RWPE2 (cell line): ENCODE measurements at regions not wholly inside any gene's neighbourhood (a gene's known extent, or its start where the extent isn't known, plus 50 kb on each side); places are given as distances from the start of the nearest gene placed in this dataset.

ENCODE experiments used
- ATAC-seq: fragments of 200-7000 bp; cut with Tn5 transposase; 3 replicates; pipeline ENCODE4 v1.9.1; 2021; ENCODE audit warnings: low read depth
- DNase-seq: peaks from one replicate; pipeline ENCODE4 v3.0.0-alpha.2; 2020; ENCODE audit warnings: low spot score
- H3K27ac ChIP-seq: fragments of 450-650 bp; 2 replicates; pipeline ENCODE4 v1.5.1; 2017; ENCODE audit warnings: mild to moderate bottlenecking; ENCODE audit not compliant: poor library complexity, severe bottlenecking
- H3K27me3 ChIP-seq: fragments of 250-450 bp; sonication (Bioruptor Pico); 2 replicates; pipeline ENCODE4 v1.5.1; 2021; ENCODE audit warnings: mild to moderate bottlenecking, moderate library complexity; ENCODE audit not compliant: insufficient read depth, poor library complexity, severe bottlenecking
- H3K36me3 ChIP-seq: fragments of 250-450 bp; sonication (Bioruptor Pico); 2 replicates; pipeline ENCODE4 v1.5.1; 2020; ENCODE audit warnings: low read depth, mild to moderate bottlenecking, moderate library complexity
- H3K4me1 ChIP-seq: fragments of 250-450 bp; sonication (Bioruptor Pico); 2 replicates; pipeline ENCODE4 v1.5.1; 2021; ENCODE audit warnings: mild to moderate bottlenecking, moderate library complexity; ENCODE audit not compliant: insufficient read depth, poor library complexity, severe bottlenecking
- H3K4me3 ChIP-seq: fragments of 250-450 bp; sonication (Bioruptor Pico); 2 replicates; pipeline ENCODE4 v1.5.1; 2021; ENCODE audit warnings: mild to moderate bottlenecking, moderate library complexity; ENCODE audit not compliant: severe bottlenecking
- H3K9me3 ChIP-seq: fragments of 250-450 bp; sonication (Bioruptor Pico); 2 replicates; pipeline ENCODE4 v1.5.1; 2021; ENCODE audit warnings: mild to moderate bottlenecking, moderate library complexity; ENCODE audit not compliant: severe bottlenecking
- TF ChIP-seq, protein P1 (sequence below): fragments of 450-650 bp; IDR thresholded peaks from one replicate; pipeline ENCODE4 v1.5.1; 2017; ENCODE audit warnings: mild to moderate bottlenecking, moderate library complexity; ENCODE audit not compliant: poor library complexity, severe bottlenecking

DNA sequence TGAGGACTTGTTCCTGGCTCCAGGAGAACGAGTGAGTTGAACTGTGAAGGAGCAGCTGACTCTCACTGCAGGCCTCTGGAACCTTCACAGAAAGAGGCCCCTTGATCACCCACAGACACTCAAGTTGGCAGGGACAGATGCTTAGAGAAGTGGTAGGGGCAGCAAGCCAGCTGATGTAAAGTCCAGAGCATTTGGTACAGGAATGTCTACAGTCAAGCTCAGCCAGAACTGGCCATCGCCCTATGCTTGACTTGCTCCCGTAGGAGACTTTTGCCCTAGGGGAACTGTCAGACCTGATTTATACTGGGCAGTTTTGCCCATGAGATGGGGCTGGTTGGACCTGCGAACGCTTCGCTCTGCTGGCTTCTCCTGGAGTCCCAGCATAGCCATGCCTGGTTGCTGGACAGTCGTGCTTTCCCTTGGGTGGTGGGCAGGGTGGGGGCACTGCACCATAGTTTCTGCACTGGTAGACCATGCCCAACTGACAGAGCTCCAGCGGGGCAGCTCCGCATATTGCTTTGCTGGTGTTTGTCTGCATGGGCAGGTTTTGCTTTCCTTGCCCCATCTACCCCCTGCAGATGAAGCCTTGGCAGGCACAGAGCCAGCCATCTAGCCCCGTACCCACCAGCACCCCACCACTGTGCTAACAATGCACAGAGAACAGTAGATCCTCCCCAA, 977.7 kb downstream of the JRKL start:
- ATAC-seq = no peak

DNA sequence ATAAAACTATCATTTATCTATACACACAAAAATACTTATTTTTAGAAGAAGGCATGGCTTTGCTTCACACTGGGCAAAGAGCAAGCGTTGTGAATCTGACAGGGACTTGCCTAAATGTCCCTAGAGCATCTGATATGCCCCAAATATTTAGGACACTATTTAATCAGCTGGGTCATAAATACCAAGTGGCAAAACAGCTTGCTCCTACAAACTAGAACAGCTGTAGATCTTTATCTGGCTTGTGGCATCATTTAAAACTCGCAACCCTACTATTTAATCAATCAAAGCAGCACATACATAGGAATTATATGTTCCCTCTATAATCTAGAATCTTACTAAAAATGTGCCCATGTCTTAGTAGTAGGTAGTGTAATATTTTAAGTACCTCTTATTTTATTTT, 999.5 kb downstream of the JRKL start:
- H3K9me3 ChIP-seq = no peaks in the 10 kb centered on the region
- no peak overlapping the region for H3K27ac ChIP-seq
- H3K4me3 ChIP-seq = no peak overlapping the region
- TF ChIP-seq, protein P1, sequence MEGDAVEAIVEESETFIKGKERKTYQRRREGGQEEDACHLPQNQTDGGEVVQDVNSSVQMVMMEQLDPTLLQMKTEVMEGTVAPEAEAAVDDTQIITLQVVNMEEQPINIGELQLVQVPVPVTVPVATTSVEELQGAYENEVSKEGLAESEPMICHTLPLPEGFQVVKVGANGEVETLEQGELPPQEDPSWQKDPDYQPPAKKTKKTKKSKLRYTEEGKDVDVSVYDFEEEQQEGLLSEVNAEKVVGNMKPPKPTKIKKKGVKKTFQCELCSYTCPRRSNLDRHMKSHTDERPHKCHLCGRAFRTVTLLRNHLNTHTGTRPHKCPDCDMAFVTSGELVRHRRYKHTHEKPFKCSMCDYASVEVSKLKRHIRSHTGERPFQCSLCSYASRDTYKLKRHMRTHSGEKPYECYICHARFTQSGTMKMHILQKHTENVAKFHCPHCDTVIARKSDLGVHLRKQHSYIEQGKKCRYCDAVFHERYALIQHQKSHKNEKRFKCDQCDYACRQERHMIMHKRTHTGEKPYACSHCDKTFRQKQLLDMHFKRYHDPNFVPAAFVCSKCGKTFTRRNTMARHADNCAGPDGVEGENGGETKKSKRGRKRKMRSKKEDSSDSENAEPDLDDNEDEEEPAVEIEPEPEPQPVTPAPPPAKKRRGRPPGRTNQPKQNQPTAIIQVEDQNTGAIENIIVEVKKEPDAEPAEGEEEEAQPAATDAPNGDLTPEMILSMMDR = no peak
- H3K27me3 ChIP-seq = no peaks in the 10 kb centered on the region
- DNase-seq = no peak
- no peaks in the 10 kb centered on the region for H3K36me3 ChIP-seq
- no peaks in the 10 kb centered on the region for H3K4me1 ChIP-seq
- no peak for ATAC-seq

More for the DNA sequence above, 977.7 kb downstream of the JRKL start:
- Histone ChIP-seq H3K27ac (no peak overlapping the region), H3K4me1 (peaks cover 8% of the 10 kb centered on the region), H3K27me3 (no peaks in the 10 kb centered on the region), H3K36me3 (no peaks in the 10 kb centered on the region), H3K9me3 (peaks cover 1% of the 10 kb centered on the region), H3K4me3 (no peak overlapping the region)
- TF ChIP-seq, protein P1 = no peak
- no peak for DNase-seq

DNA sequence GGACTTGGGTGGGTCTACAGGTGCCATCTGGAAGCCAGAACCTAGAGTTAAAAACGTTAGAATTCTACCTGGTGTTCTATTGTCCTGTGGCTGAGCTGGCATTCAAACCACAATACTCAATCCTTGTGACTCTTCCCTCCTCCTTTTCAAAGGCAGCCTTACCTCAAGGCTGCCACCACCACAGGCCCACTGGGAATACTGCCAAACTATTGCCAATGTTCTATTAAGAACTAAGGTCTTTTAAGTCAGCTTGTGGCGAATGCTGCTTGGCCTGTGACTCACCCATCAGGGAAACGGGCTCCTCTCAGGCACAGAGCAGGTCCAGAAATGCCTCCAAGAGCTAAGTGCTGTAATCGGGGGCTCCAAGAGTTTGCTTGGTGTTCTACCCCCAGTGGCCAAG, 1008.4 kb downstream of the JRKL start:
- no peaks in the 10 kb centered on the region for H3K9me3 ChIP-seq
- no peak overlapping the region for H3K27ac ChIP-seq
- TF ChIP-seq, protein P1 = no peak
- no peaks in the 10 kb centered on the region for H3K27me3 ChIP-seq
- ATAC-seq (no peak), DNase-seq (no peak)
- H3K4me1 ChIP-seq = no peaks in the 10 kb centered on the region
- no peaks in the 10 kb centered on the region for H3K36me3 ChIP-seq
- H3K4me3 ChIP-seq = no peak overlapping the region

DNA sequence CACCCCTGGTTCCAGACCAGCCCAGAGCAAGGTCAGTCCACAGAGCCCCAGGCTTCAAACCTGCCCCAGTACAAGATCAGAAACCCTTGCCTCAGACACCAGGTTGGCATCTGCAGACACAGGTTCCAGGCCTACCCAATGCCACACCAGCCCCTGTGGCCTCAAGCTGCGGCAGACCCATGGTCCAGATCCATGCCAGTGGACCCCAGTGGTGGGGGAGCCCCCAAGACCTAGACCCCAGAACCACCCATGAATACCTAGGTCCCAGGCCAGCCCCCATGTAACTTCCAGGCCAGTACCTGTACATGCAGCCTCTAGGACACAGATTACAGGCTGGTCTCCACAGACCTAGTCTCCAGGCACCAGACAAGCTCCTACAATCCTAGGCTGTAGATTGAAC, 1019.3 kb downstream of the JRKL start:
- no peak for DNase-seq
- ATAC-seq = no peak
- TF ChIP-seq, protein P1 = no peak
- Histone ChIP-seq H3K27ac (no peak overlapping the region), H3K4me3 (no peak overlapping the region), H3K9me3 (peaks cover 4% of the 10 kb centered on the region), H3K4me1 (no peaks in the 10 kb centered on the region), H3K36me3 (no peaks in the 10 kb centered on the region), H3K27me3 (no peaks in the 10 kb centered on the region)

DNA sequence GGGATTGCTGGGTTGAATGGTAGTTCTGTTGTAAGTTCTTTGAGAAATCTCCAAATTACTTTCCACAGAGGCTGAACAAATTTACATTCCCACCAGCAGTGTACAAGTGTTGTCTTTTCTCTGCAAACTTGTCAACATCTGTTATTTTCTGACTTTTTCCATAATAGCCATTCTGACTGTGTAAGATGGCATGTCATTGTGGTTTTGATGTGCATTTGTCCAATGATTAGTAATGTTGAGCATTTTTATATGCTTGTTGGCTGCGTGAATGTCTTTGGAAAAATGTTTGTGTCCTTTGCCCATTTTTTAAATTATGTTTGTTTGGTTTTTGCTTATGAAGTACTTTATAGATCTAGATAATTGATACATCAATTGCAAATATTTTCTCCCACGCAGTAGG, 1025.0 kb downstream of the JRKL start:
- DNase-seq = no peak
- Histone ChIP-seq H3K4me3 (no peak overlapping the region), H3K27ac (no peak overlapping the region), H3K27me3 (peaks cover 3% of the 10 kb centered on the region), H3K9me3 (peaks cover 4% of the 10 kb centered on the region), H3K4me1 (no peaks in the 10 kb centered on the region), H3K36me3 (no peaks in the 10 kb centered on the region)
- no peak for ATAC-seq
- TF ChIP-seq, protein P1 = no peak
